ENCODE measurements at regions not wholly inside any gene's neighbourhood (a gene's known extent, or its start where the extent isn't known, plus 50 kb on each side); places are given as distances from the start of the nearest gene placed in this dataset.
"Not testable (repeated sequence)": the region's sequence is repeated elsewhere in the genome, so short reads cannot be mapped to it uniquely, and the experiment has no call there.

GRCh38 chr19:30066781-30067759 is 125.0 kb downstream of the URI1 start:
- no peak for TF ChIP-seq CTCF (IDR thresholded peaks at IDR 0.05; ENCODE audit: insufficient read depth, missing control alignments)

GRCh38 chr19:30067956-30068506 is 126.0 kb downstream of the URI1 start:
- not testable (repeated sequence) for FAIRE-seq

More at GRCh38 chr19:30066781-30067759, 125.0 kb downstream of the URI1 start:
- DNase-seq (ENCODE audit: insufficient read length, low spot score) (peak; percentile 13), FAIRE-seq (no peak)

GRCh38 chr19:30068528-30069395 is 126.7 kb downstream of the URI1 start:
- DNase-seq (ENCODE audit: insufficient read length, low spot score) = no peak
- no peak for TF ChIP-seq CTCF (IDR thresholded peaks at IDR 0.05; ENCODE audit: insufficient read depth, missing control alignments)
- FAIRE-seq = no peak

More at GRCh38 chr19:30067956-30068506, 126.0 kb downstream of the URI1 start:
- not testable (repeated sequence) for DNase-seq (ENCODE audit: insufficient read length, low spot score)

- DNase-seq (ENCODE audit: insufficient read length, low spot score) (no peak), FAIRE-seq (no peak)
- TF ChIP-seq CTCF (IDR thresholded peaks at IDR 0.05; ENCODE audit: insufficient read depth, missing control alignments) = no peak
Measured at GRCh38 chr19:30069535-30070197, 127.6 kb downstream of the URI1 start.

- TF ChIP-seq CTCF (IDR thresholded peaks at IDR 0.05; ENCODE audit: insufficient read depth, missing control alignments) = no peak
- DNase-seq (ENCODE audit: insufficient read length, low spot score) (no peak), FAIRE-seq (no peak)
Measured at GRCh38 chr19:30070198-30070967, 128.3 kb downstream of the URI1 start.

GRCh38 chr19:30070968-30071632 is 129.1 kb downstream of the URI1 start:
- FAIRE-seq = no peak
- DNase-seq (ENCODE audit: insufficient read length, low spot score) = no peak
- no peak for TF ChIP-seq CTCF (IDR thresholded peaks at IDR 0.05; ENCODE audit: insufficient read depth, missing control alignments)
